ENCODE measurements at regions not wholly inside any gene's neighbourhood (a gene's known extent, or its start where the extent isn't known, plus 50 kb on each side); places are given as distances from the start of the nearest gene placed in this dataset.

- in situ Hi-C loops (cut with HindIII; ENCODE audit: low pct_unique_long_range_greater_than_20kb, low sequenced_read_pairs), result no loop called here
- Histone ChIP-seq H3K36me3 (ENCODE audit: control insufficient read depth, insufficient read depth, low read length) (no peaks in the 10 kb centered on the region), H3K27ac (ENCODE audit: low read length) (no peak overlapping the region), H3K4me3 (ENCODE audit: low read depth in 2 of 2, low read length in 2 of 2) (no peak overlapping the region), H3K27me3 (ENCODE audit: control insufficient read depth, insufficient read depth, low read length) (no peaks in the 10 kb centered on the region), H3K9me3 (ENCODE audit: control insufficient read depth, insufficient read depth, low read depth, low read length) (no peaks in the 10 kb centered on the region), H3K4me1 (ENCODE audit: control insufficient read depth, insufficient read depth, low read length) (no peaks in the 10 kb centered on the region)
- ChIA-PET CTCF (no interaction called here), POLR2A (no interaction called here)
- TF ChIP-seq, protein P1, sequence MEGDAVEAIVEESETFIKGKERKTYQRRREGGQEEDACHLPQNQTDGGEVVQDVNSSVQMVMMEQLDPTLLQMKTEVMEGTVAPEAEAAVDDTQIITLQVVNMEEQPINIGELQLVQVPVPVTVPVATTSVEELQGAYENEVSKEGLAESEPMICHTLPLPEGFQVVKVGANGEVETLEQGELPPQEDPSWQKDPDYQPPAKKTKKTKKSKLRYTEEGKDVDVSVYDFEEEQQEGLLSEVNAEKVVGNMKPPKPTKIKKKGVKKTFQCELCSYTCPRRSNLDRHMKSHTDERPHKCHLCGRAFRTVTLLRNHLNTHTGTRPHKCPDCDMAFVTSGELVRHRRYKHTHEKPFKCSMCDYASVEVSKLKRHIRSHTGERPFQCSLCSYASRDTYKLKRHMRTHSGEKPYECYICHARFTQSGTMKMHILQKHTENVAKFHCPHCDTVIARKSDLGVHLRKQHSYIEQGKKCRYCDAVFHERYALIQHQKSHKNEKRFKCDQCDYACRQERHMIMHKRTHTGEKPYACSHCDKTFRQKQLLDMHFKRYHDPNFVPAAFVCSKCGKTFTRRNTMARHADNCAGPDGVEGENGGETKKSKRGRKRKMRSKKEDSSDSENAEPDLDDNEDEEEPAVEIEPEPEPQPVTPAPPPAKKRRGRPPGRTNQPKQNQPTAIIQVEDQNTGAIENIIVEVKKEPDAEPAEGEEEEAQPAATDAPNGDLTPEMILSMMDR (IDR thresholded peaks at IDR 0.05), result no peak
- no peak for TF ChIP-seq TCF7L2 (IDR thresholded peaks at IDR 0.05; ENCODE audit: low read depth, low read length)
- no peak for TF ChIP-seq POLR2AphosphoS5 (IDR thresholded peaks at IDR 0.05; ENCODE audit: low read depth, low read length)
- TF ChIP-seq, protein P2, sequence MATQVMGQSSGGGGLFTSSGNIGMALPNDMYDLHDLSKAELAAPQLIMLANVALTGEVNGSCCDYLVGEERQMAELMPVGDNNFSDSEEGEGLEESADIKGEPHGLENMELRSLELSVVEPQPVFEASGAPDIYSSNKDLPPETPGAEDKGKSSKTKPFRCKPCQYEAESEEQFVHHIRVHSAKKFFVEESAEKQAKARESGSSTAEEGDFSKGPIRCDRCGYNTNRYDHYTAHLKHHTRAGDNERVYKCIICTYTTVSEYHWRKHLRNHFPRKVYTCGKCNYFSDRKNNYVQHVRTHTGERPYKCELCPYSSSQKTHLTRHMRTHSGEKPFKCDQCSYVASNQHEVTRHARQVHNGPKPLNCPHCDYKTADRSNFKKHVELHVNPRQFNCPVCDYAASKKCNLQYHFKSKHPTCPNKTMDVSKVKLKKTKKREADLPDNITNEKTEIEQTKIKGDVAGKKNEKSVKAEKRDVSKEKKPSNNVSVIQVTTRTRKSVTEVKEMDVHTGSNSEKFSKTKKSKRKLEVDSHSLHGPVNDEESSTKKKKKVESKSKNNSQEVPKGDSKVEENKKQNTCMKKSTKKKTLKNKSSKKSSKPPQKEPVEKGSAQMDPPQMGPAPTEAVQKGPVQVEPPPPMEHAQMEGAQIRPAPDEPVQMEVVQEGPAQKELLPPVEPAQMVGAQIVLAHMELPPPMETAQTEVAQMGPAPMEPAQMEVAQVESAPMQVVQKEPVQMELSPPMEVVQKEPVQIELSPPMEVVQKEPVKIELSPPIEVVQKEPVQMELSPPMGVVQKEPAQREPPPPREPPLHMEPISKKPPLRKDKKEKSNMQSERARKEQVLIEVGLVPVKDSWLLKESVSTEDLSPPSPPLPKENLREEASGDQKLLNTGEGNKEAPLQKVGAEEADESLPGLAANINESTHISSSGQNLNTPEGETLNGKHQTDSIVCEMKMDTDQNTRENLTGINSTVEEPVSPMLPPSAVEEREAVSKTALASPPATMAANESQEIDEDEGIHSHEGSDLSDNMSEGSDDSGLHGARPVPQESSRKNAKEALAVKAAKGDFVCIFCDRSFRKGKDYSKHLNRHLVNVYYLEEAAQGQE (IDR thresholded peaks at IDR 0.05; ENCODE audit: insufficient read depth in 1 of 2, low read depth in 2 of 2, low read length in 1 of 2), result no peak
- TF ChIP-seq SIN3A (IDR thresholded peaks at IDR 0.05; ENCODE audit: borderline replicate concordance, insufficient read depth, low read depth, low read length), result no peak
- BruUV-seq (replicated peaks), result no TSS peak
- intact Hi-C loops (cut with micrococcal nuclease; ENCODE audit: unreplicated experiment), result loop anchor here (5.0 kb wide), 1 partner anchor 52 kb away; no protein-coding TSS in a partner anchor
- DNase-seq (ENCODE audit: low read depth, low spot score) (no peak), ATAC-seq (no peak)
These were observed 240.6 kb upstream of the MPDZ start for GRCh38 chr9:13520069-13520468.

GRCh38 chr9:13513716-13514444, 234.4 kb upstream of the MPDZ start:
- H3K4me3 ChIP-seq (ENCODE audit: low read depth in 2 of 2, low read length in 2 of 2), result no peak overlapping the region
- H3K27me3 ChIP-seq (ENCODE audit: control insufficient read depth, insufficient read depth, low read length), result no peaks in the 10 kb centered on the region
- TF ChIP-seq, protein P1 (IDR thresholded peaks at IDR 0.05), result no peak
- TF ChIP-seq, protein P2 (IDR thresholded peaks at IDR 0.05; ENCODE audit: insufficient read depth in 1 of 2, low read depth in 2 of 2, low read length in 1 of 2), result no peak
- TF ChIP-seq POLR2AphosphoS5 (IDR thresholded peaks at IDR 0.05; ENCODE audit: low read depth, low read length), result no peak
- no peak for DNase-seq (ENCODE audit: low read depth, low spot score)
- intact Hi-C loops (cut with micrococcal nuclease; ENCODE audit: unreplicated experiment), result no loop called here
- ATAC-seq, result no peak
- BruUV-seq (replicated peaks), result no TSS peak
- in situ Hi-C loops (cut with HindIII; ENCODE audit: low pct_unique_long_range_greater_than_20kb, low sequenced_read_pairs), result no loop called here
- no peaks in the 10 kb centered on the region for H3K9me3 ChIP-seq (ENCODE audit: control insufficient read depth, insufficient read depth, low read depth, low read length)
- CTCF ChIA-PET, result no interaction called here
- no peaks in the 10 kb centered on the region for H3K4me1 ChIP-seq (ENCODE audit: control insufficient read depth, insufficient read depth, low read length)
- POLR2A ChIA-PET, result no interaction called here
- H3K36me3 ChIP-seq (ENCODE audit: control insufficient read depth, insufficient read depth, low read length), result no peaks in the 10 kb centered on the region
- H3K27ac ChIP-seq (ENCODE audit: low read length), result no peak overlapping the region
